CD14-positive monocyte (primary cell): ENCODE measurements at regions not wholly inside any gene's neighbourhood (a gene's known extent, or its start where the extent isn't known, plus 50 kb on each side); places are given as distances from the start of the nearest gene placed in this dataset.

Experiments used
- DNase-seq, 3 donors: peaks; one replicate each; pipeline ENCODE4 v3.0.0-alpha.2; 2011 to 2022
- H2AFZ ChIP-seq: 2 replicates; pipeline ENCODE4 v1.6.0; 2012; ENCODE audit warnings: mild to moderate bottlenecking, low read depth, low read length, inconsistent platforms; ENCODE audit not compliant: insufficient read depth, poor library complexity, severe bottlenecking
- H3K27ac ChIP-seq, 2 donors: 1 replicate in 1 of 2; 2 replicates in 1 of 2; pipeline ENCODE4 v1.5.1; 2012 to 2013; ENCODE audit warnings: low read length in 2 of 2, control low read depth in 1 of 2, inconsistent platforms in 1 of 2, low read depth in 1 of 2, mild to moderate bottlenecking in 1 of 2
- H3K27me3 ChIP-seq, 2 donors: one replicate each; pipeline versions ENCODE4 v1.6.0 to v1.6.1; 2011 to 2013; ENCODE audit warnings: low read length in 2 of 2; ENCODE audit not compliant: control insufficient read depth in 2 of 2, insufficient read depth in 2 of 2
- H3K36me3 ChIP-seq, 2 donors: replicated peaks in 1 of 2; 1 replicate in 1 of 2; 2 replicates in 1 of 2; pipeline versions ENCODE4 v1.5.1 to v1.6.1; 2012 to 2013; ENCODE audit warnings: low read length in 2 of 2, control low read depth in 1 of 2, inconsistent platforms in 1 of 2, mild to moderate bottlenecking in 1 of 2; ENCODE audit not compliant: insufficient read depth in 2 of 2, control insufficient read depth in 1 of 2
- H3K4me1 ChIP-seq, 2 donors: 1 replicate in 1 of 2; 2 replicates in 1 of 2; pipeline versions ENCODE4 v1.5.1 to v1.6.1; 2012 to 2013; ENCODE audit warnings: low read length in 2 of 2, control low read depth in 1 of 2, inconsistent platforms in 1 of 2, mild to moderate bottlenecking in 1 of 2, moderate library complexity in 1 of 2; ENCODE audit not compliant: insufficient read depth in 2 of 2, control insufficient read depth in 1 of 2
- H3K4me2 ChIP-seq: replicated peaks from 2 replicates; pipeline ENCODE3; 2012; ENCODE audit warnings: low read length, moderate library complexity, mild to moderate bottlenecking; ENCODE audit not compliant: poor library complexity, severe bottlenecking; ENCODE audit errors: extremely low read depth
- H3K4me3 ChIP-seq, 3 experiments: fragments of 200-600 bp in 1 of 3; sonication (generic) in 1 of 3; replicated peaks in 1 of 3; 1 replicate in 2 of 3; 2 replicates in 1 of 3; pipeline ENCODE4 v1.5.1; 2011 to 2013; ENCODE audit warnings: low read length in 3 of 3, mild to moderate bottlenecking in 3 of 3, control low read depth in 2 of 3, low read depth in 2 of 3, inconsistent platforms in 1 of 3, moderate library complexity in 1 of 3
- H3K79me2 ChIP-seq: 2 replicates; pipeline ENCODE4 v1.6.0; 2012; ENCODE audit warnings: mild to moderate bottlenecking, control low read depth, inconsistent platforms, low read length, moderate library complexity; ENCODE audit not compliant: insufficient read depth
- H3K9ac ChIP-seq: 2 replicates; pipeline ENCODE4 v1.6.0; 2017; ENCODE audit warnings: low read length, mild to moderate bottlenecking; ENCODE audit not compliant: insufficient read depth, poor library complexity, severe bottlenecking
- H3K9me3 ChIP-seq, 2 donors: replicated peaks in 1 of 2; 1 replicate in 1 of 2; 2 replicates in 1 of 2; pipeline versions ENCODE4 v1.5.1 to v1.6.1; 2012 to 2013; ENCODE audit warnings: low read length in 2 of 2, control low read depth in 1 of 2; ENCODE audit not compliant: control insufficient read depth in 1 of 2, insufficient read depth in 1 of 2
- H4K20me1 ChIP-seq: 2 replicates; pipeline ENCODE4 v1.6.0; 2012; ENCODE audit warnings: mild to moderate bottlenecking, low read length, control low read depth, moderate library complexity; ENCODE audit not compliant: insufficient read depth
- H3K27ac Mint-ChIP-seq, 7 donors: one replicate each; pipeline ENCODE4 v1.8.0; 2020; ENCODE audit warnings: mild to moderate bottlenecking in 7 of 7, mixed read lengths in 7 of 7, moderate library complexity in 6 of 7, inconsistent platforms in 2 of 7
- H3K27me3 Mint-ChIP-seq, 3 donors: one replicate each; pipeline ENCODE4 v1.8.0; 2021 to 2022; ENCODE audit warnings: low read depth in 3 of 3, mild to moderate bottlenecking in 3 of 3, mixed read lengths in 3 of 3, moderate library complexity in 3 of 3, inconsistent platforms in 1 of 3
- H3K36me3 Mint-ChIP-seq, 2 donors: one replicate each; pipeline ENCODE4 v1.8.0; 2020; ENCODE audit warnings: mixed read lengths in 2 of 2, inconsistent platforms in 1 of 2, mild to moderate bottlenecking in 1 of 2
- H3K4me1 Mint-ChIP-seq: one replicate; pipeline ENCODE4 v1.8.0; 2020; ENCODE audit warnings: mild to moderate bottlenecking, mixed read lengths
- H3K4me3 Mint-ChIP-seq, 2 donors: one replicate each; pipeline ENCODE4 v1.8.0; 2020; ENCODE audit warnings: mild to moderate bottlenecking in 2 of 2, mixed read lengths in 2 of 2, moderate library complexity in 1 of 2
- H3K9me3 Mint-ChIP-seq, 7 donors: one replicate each; pipeline ENCODE4 v1.8.0; 2020 to 2022; ENCODE audit warnings: mixed read lengths in 7 of 7, mild to moderate bottlenecking in 6 of 7, moderate library complexity in 6 of 7, inconsistent platforms in 2 of 7
- CTCF ChIP-seq: fragments of 200-600 bp; IDR thresholded peaks from one replicate; pipeline ENCODE4 v1.8.0; 2022; ENCODE audit warnings: antibody characterized with exemption, mild to moderate bottlenecking
- WGBS: methylation state at CpG from one replicate; pipeline ENCODE4 v1.1.5; 2013; ENCODE audit warnings: missing lambda C conversion rate; ENCODE audit not compliant: insufficient coverage; 5-methylcytosine and 5-hydroxymethylcytosine counted together
- intact Hi-C, 2 donors: fragments of 100-400 bp; cut with micrococcal nuclease; formaldehyde crosslinking; loops; one replicate each; pipeline versions ENCODE4 v1.15.0 to v1.15.1; 2023

DNA sequence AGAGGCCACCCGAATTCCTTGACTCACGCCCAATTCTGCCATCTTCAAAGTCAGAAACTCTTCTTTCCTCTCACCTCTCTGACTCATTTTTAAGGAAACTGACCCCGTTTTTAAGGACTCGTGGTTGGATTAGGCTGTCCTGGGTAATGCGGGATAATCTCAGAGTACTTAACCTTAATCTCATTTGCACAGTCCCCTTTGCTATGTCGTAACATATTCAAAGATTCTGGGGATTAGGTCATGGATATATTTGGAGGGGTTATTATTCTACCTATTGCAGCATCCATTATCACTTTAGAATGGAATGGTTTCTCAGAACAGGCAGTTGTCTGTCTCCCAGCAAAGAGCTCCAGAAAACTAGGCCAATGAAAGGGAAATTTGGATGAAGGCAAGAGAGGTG, 80.8 kb upstream of the IL12B start:
- DNase-seq = peak in 1 of 3 donors; percentile 26
- Histone ChIP-seq H3K9ac (no peak overlapping the region), H4K20me1 (no peaks in the 10 kb centered on the region), H3K27ac (no peak overlapping the region), H3K79me2 (no peaks in the 10 kb centered on the region), H3K9me3 (no peaks in the 10 kb centered on the region), H3K4me1 (peaks cover 14 to 17% of the 10 kb centered on the region in 2 donors), H3K27me3 (no peaks in the 10 kb centered on the region), H3K4me2 (no peak overlapping the region), H2AFZ (no peak overlapping the region), H3K4me3 (no peak overlapping the region), H3K36me3 (no peaks in the 10 kb centered on the region)
- Mint-ChIP-seq H3K9me3 (no peaks in the 10 kb centered on the region), H3K4me3 (no peak overlapping the region), H3K36me3 (no peaks in the 10 kb centered on the region), H3K27me3 (peaks cover 0 to 2% (median 0%) of the 10 kb centered on the region in 3 donors), H3K27ac (peak overlapping the region in 2 of 7 donors; percentile 37 to 73), H3K4me1 (peaks cover 24% of the 10 kb centered on the region)
- intact Hi-C loops = no loop called here
- WGBS = no CpG with 5 or more reads among the region's 6 CpGs
- TF ChIP-seq CTCF = no peak

DNA sequence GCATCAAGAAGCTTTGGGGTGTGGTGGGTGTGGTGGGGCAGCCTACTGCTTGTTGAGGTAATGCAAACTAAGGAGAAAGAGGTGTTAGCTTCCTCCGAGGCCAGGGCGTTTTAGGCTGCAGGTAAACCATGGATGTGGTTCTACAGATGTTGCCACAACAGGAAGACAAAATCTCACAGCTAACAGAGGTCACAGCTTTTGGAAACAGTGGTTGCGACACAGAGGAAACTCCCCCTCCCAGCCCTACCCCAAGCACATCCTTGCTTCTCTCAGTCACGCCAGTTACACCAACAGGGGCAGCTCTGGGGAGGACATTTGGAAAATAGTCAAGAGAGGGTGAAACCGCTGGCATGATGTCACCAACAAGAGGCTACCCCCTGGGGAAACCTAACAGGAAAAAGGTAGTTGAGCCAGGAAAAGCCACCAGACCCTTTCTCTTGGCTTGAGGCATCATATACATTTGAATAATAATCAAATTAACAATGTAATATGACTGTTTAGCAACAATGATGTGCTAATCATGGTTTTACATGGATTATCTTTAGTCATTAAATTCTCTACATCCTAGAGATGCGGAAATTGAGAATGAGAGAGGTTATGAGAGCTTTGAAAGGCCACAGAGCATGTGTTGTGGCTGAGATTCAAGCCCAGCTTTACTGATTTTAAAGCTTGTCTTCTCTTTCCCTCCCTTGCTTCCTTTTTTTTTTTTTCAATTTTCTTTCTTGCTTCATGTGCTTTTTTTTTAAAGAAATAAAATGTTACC, 82.2 kb upstream of the IL12B start:
- peak; percentile 48 to 95 (median 65) for DNase-seq
- no peaks in the 10 kb centered on the region for H4K20me1 ChIP-seq
- H3K9me3 ChIP-seq = no peaks in the 10 kb centered on the region
- H3K27ac Mint-ChIP-seq = peak overlapping the region in 6 of 7 donors; percentile 14 to 80 (median 70)
- H3K27me3 ChIP-seq = no peaks in the 10 kb centered on the region
- H3K4me1 Mint-ChIP-seq = peaks cover 24% of the 10 kb centered on the region
- H3K4me2 ChIP-seq = no peak overlapping the region
- no peak for TF ChIP-seq CTCF
- H3K27ac ChIP-seq = no peak overlapping the region
- no peak overlapping the region for H2AFZ ChIP-seq
- peaks cover 14 to 16% of the 10 kb centered on the region in 2 donors for H3K4me1 ChIP-seq
- no peak overlapping the region for H3K9ac ChIP-seq
- intact Hi-C loops = no loop called here
- H3K9me3 Mint-ChIP-seq = no peaks in the 10 kb centered on the region
- no peaks in the 10 kb centered on the region for H3K36me3 Mint-ChIP-seq
- no peaks in the 10 kb centered on the region for H3K36me3 ChIP-seq
- H3K4me3 ChIP-seq = no peak overlapping the region
- no peaks in the 10 kb centered on the region for H3K79me2 ChIP-seq
- H3K27me3 Mint-ChIP-seq = peaks cover 0 to 2% (median 0%) of the 10 kb centered on the region in 3 donors
- peak overlapping the region in 1 of 2 donors; percentile 47 for H3K4me3 Mint-ChIP-seq
- WGBS = 0% methylated on average over 1 of the region's 6 CpGs
